Right lobe of liver (tissue), 6 donors: ENCODE measurements at regions not wholly inside any gene's neighbourhood (a gene's known extent, or its start where the extent isn't known, plus 50 kb on each side); places are given as distances from the start of the nearest gene placed in this dataset.

Source experiments
- ATAC-seq, 4 donors: fragments of 200-7000 bp; cut with Tn5 transposase; one replicate each; pipeline ENCODE4 v1.9.1; 2020; ENCODE audit warnings: mild to moderate bottlenecking in 4 of 4, moderate library complexity in 4 of 4
- DNase-seq, 3 donors: peaks; one replicate each; pipeline ENCODE4 v3.0.0-alpha.2; 2020
- H3K27ac ChIP-seq, 3 donors: fragments of 200-600 bp; one replicate each; pipeline ENCODE4 v1.8.0; 2022
- H3K27me3 ChIP-seq, 2 donors: fragments of 200-600 bp; one replicate each; pipeline ENCODE4 v1.8.0; 2022
- H3K36me3 ChIP-seq, 4 donors: fragments of 200-600 bp; sonication (generic) in 1 of 4; one replicate each; pipeline versions ENCODE4 v1.5.1 to v1.8.0; 2017 to 2022; ENCODE audit warnings: control low read depth in 1 of 4
- H3K4me1 ChIP-seq, 4 donors: fragments of 200-600 bp; sonication (generic) in 1 of 4; one replicate each; pipeline versions ENCODE4 v1.5.1 to v1.8.0; 2017 to 2022; ENCODE audit warnings: control low read depth in 1 of 4
- H3K4me3 ChIP-seq, 3 donors: fragments of 200-600 bp; one replicate each; pipeline ENCODE4 v1.8.0; 2022
- H3K9me3 ChIP-seq, 4 donors: fragments of 200-600 bp; sonication (generic) in 1 of 4; one replicate each; pipeline versions ENCODE4 v1.5.1 to v1.8.0; 2017 to 2022; ENCODE audit warnings: control low read depth in 1 of 4
- CTCF ChIP-seq, 4 donors: fragments of 200-600 bp in 3 of 4; fragments of 450-650 bp in 1 of 4; IDR thresholded peaks; one replicate each; pipeline versions ENCODE4 v1.5.1 to v1.8.0; 2016 to 2022; ENCODE audit warnings: antibody characterized with exemption in 4 of 4, mild to moderate bottlenecking in 2 of 4
- POLR2A ChIP-seq: fragments of 450-650 bp; IDR thresholded peaks from one replicate; pipeline ENCODE4 v1.6.1; 2017; ENCODE audit warnings: antibody characterized with exemption, mild to moderate bottlenecking
- WGBS: methylation state at CpG from one replicate; pipeline ENCODE4 v1.1.6; 2018; ENCODE audit warnings: low coverage, low lambda C conversion rate; ENCODE audit not compliant: insufficient coverage; ENCODE audit errors: missing lambda C conversion rate; 5-methylcytosine and 5-hydroxymethylcytosine counted together
- intact Hi-C, 2 donors: fragments of 100-400 bp; cut with DNase I; formaldehyde crosslinking; loops; one replicate each; pipeline versions ENCODE4 v1.11.2 to v1.14.1; 2022
- donor health status: DM: no; HTN: yes; CAD: no.
- donor health status: DM: no; HTN: no; CAD: no.
- donor health status: DM: no; HTN: no; CAD: no.
- donor health status: DM: no; HTN: yes; CAD: no.
- donor health status: DM: no; HTN: yes; CAD: no.

GRCh38 chr15:47998619-47999019, 122.2 kb upstream of the SLC24A5 start:
- 38% methylated on average over 1 of the region's 2 CpGs for WGBS
- Histone ChIP-seq H3K9me3 (no peaks in the 10 kb centered on the region), H3K27ac (no peak overlapping the region), H3K4me3 (no peak overlapping the region), H3K36me3 (no peaks in the 10 kb centered on the region), H3K4me1 (no peaks in the 10 kb centered on the region), H3K27me3 (no peaks in the 10 kb centered on the region)
- TF ChIP-seq POLR2A (no peak), CTCF (IDR thresholded peaks at IDR 0.05) (no peak)
- DNase-seq (no peak), ATAC-seq (no peak)
- intact Hi-C loops = no loop called here

- 65% methylated on average over 3 of the region's 3 CpGs for WGBS
- intact Hi-C loops = no loop called here
Observed at GRCh38 chr15:48001393-48002039, 119.3 kb upstream of the SLC24A5 start.

DNA sequence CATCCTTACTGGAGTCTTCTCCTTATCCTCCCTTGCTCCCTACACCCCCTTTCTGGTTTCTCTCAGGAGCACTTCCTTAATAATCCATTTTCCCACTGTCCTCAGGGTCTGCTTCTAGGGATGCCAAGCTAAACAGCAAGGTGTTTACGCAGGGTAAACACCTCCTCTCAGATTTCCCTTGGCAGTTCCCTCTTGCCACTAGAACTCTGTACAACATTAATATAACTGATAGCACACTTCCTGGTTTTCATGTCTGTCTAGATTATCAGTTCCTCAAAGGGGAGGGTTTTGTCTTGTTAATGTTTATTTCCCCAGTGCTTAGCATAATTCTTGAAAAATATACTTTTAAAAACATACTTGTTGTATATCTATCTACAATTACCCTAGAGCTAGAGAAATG, 118.0 kb upstream of the SLC24A5 start:
- ATAC-seq = no peak
- WGBS = 30% methylated on average over 1 of the region's 1 CpG
- no peak overlapping the region for H3K27ac ChIP-seq
- no peak for DNase-seq
- no peaks in the 10 kb centered on the region for H3K4me1 ChIP-seq
- no peaks in the 10 kb centered on the region for H3K27me3 ChIP-seq
- no peaks in the 10 kb centered on the region for H3K36me3 ChIP-seq
- TF ChIP-seq POLR2A = no peak
- no peak overlapping the region for H3K4me3 ChIP-seq
- H3K9me3 ChIP-seq = no peaks in the 10 kb centered on the region
- intact Hi-C loops = no loop called here

More at GRCh38 chr15:48001393-48002039, 119.3 kb upstream of the SLC24A5 start:
- no peaks in the 10 kb centered on the region for H3K36me3 ChIP-seq
- no peak for TF ChIP-seq CTCF (IDR thresholded peaks at IDR 0.05)
- no peak for TF ChIP-seq POLR2A
- H3K4me1 ChIP-seq = no peaks in the 10 kb centered on the region
- no peaks in the 10 kb centered on the region for H3K9me3 ChIP-seq
- no peaks in the 10 kb centered on the region for H3K27me3 ChIP-seq
- peak in 1 of 4 donors; percentile 17 for ATAC-seq
- no peak overlapping the region for H3K27ac ChIP-seq
- no peak overlapping the region for H3K4me3 ChIP-seq
- DNase-seq = no peak

- no peak overlapping the region for H3K4me3 ChIP-seq
- no peak for ATAC-seq
- no peaks in the 10 kb centered on the region for H3K9me3 ChIP-seq
- H3K27ac ChIP-seq = no peak overlapping the region
- 58% methylated on average over 1 of the region's 1 CpG for WGBS
- TF ChIP-seq POLR2A (no peak), CTCF (IDR thresholded peaks at IDR 0.05) (no peak)
- H3K36me3 ChIP-seq = no peaks in the 10 kb centered on the region
- intact Hi-C loops = no loop called here
- no peaks in the 10 kb centered on the region for H3K4me1 ChIP-seq
- no peaks in the 10 kb centered on the region for H3K27me3 ChIP-seq
- no peak for DNase-seq
Observed at GRCh38 chr15:48003441-48003840, 117.3 kb upstream of the SLC24A5 start.

DNA sequence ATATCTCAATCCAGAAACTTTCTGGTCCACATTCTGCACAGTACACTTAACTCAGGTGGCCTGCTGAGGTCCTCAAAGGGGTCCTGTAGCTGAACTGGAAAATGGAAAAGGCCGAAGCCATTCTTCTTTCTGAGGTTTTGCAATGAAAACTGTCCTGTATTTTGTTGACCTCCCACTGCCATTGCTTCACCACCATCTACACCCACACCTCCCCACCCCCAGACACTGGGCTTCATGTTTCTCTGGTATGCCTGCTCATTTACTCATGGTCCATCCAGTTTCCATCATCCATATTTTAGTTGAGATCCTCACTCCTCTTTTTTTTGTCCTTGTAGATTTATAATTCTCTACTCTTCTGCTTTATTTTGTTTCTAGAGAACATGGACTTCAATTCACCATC, 115.7 kb upstream of the SLC24A5 start:
- 57% methylated on average over 1 of the region's 1 CpG for WGBS
- Histone ChIP-seq H3K27ac (no peak overlapping the region), H3K4me3 (no peak overlapping the region), H3K36me3 (no peaks in the 10 kb centered on the region), H3K9me3 (no peaks in the 10 kb centered on the region), H3K27me3 (no peaks in the 10 kb centered on the region), H3K4me1 (no peaks in the 10 kb centered on the region)
- no peak for ATAC-seq
- TF ChIP-seq POLR2A (no peak), CTCF (IDR thresholded peaks at IDR 0.05) (no peak)
- intact Hi-C loops = no loop called here
- no peak for DNase-seq
